Caco-2 (cell line): ENCODE measurements at regions not wholly inside any gene's neighbourhood (a gene's known extent, or its start where the extent isn't known, plus 50 kb on each side); places are given as distances from the start of the nearest gene placed in this dataset.

Experiments
- BruUV-seq: library from RNA; stranded (reverse); fragments of 400-500 nt; replicated peaks from 2 replicates; lab custom pipeline; 2021; lab: Mats Ljungman, UMichigan
- CTCF ChIA-PET: fragments of 300-600 bp; sonication (Branson Sonifier 250); formaldehyde crosslinking; loops from one replicate; lab custom pipeline; 2022; ENCODE audit warnings: antibody characterized with exemption; lab: Charles Lee
- POLR2A ChIA-PET: fragments of 300-600 bp; sonication (Branson Sonifier 250); formaldehyde crosslinking; loops from one replicate; lab custom pipeline; 2022; ENCODE audit warnings: antibody characterized with exemption; lab: Charles Lee
- DNase-seq, 2 experiments: peaks; one replicate each; pipeline versions ENCODE4 v3.0.0 to v3.0.0-alpha.2; 2020 to 2022
- H3K27me3 ChIP-seq: replicated peaks from 2 replicates; pipeline ENCODE4 v1.6.0; 2011; ENCODE audit warnings: low read length; ENCODE audit not compliant: control insufficient read depth, insufficient read depth
- H3K36me3 ChIP-seq: 2 replicates; pipeline ENCODE4 v1.5.1; 2011; ENCODE audit warnings: low read length; ENCODE audit not compliant: control insufficient read depth, insufficient read depth
- H3K4me1 ChIP-seq: fragments of 250-450 bp; sonication (Bioruptor Pico); 2 replicates; pipeline ENCODE4 v1.5.1; 2020; ENCODE audit warnings: mild to moderate bottlenecking
- H3K4me3 ChIP-seq: 2 replicates; pipeline ENCODE4 v1.5.1; 2011; ENCODE audit warnings: low read depth, mild to moderate bottlenecking, control low read depth, low read length
- H3K9me3 ChIP-seq: fragments of 250-450 bp; sonication (Bioruptor Pico); 2 replicates; pipeline ENCODE4 v1.5.1; 2020; ENCODE audit warnings: mild to moderate bottlenecking, moderate library complexity
- H3K27ac Mint-ChIP-seq: one replicate; pipeline ENCODE4 v1.8.0; 2022; ENCODE audit warnings: mixed read lengths; ENCODE audit not compliant: unreplicated experiment
- H3K27me3 Mint-ChIP-seq: one replicate; pipeline ENCODE4 v1.8.0; 2022; ENCODE audit warnings: mixed read lengths; ENCODE audit not compliant: insufficient read depth, unreplicated experiment
- H3K36me3 Mint-ChIP-seq: one replicate; pipeline ENCODE4 v1.8.0; 2022; ENCODE audit warnings: mild to moderate bottlenecking, mixed read lengths; ENCODE audit not compliant: insufficient read depth, unreplicated experiment
- H3K4me1 Mint-ChIP-seq: one replicate; pipeline ENCODE4 v1.8.0; 2022; ENCODE audit warnings: low read depth, mixed read lengths; ENCODE audit not compliant: unreplicated experiment
- H3K4me3 Mint-ChIP-seq: one replicate; pipeline ENCODE4 v1.8.0; 2022; ENCODE audit warnings: mild to moderate bottlenecking, moderate library complexity, mixed read lengths; ENCODE audit not compliant: unreplicated experiment
- H3K9me3 Mint-ChIP-seq: one replicate; pipeline ENCODE4 v1.8.0; 2022; ENCODE audit warnings: mixed read lengths; ENCODE audit not compliant: unreplicated experiment
- CTCF ChIP-seq, 2 experiments: fragments of 200-600 bp in 1 of 2; IDR thresholded peaks; 1 replicate in 1 of 2; 2 replicates in 1 of 2; pipeline versions ENCODE4 v1.5.1 to v1.8.0; 2011 to 2022; ENCODE audit warnings: antibody characterized with exemption in 1 of 2, control low read depth in 1 of 2, inconsistent platforms in 1 of 2, low read depth in 1 of 2, low read length in 1 of 2, mild to moderate bottlenecking in 1 of 2, moderate library complexity in 1 of 2; ENCODE audit not compliant: insufficient read depth in 1 of 2, severe bottlenecking in 1 of 2, unreplicated experiment in 1 of 2
- intact Hi-C: fragments of 100-400 bp; cut with micrococcal nuclease; formaldehyde crosslinking; loops from one replicate; pipeline ENCODE4 v1.10.0; 2022; ENCODE audit not compliant: unreplicated experiment

- CTCF ChIA-PET = no interaction called here
- intact Hi-C loops = no loop called here
Measured at GRCh38 chr9:2263111-2263510, 248.0 kb downstream of the SMARCA2 start.

GRCh38 chr9:2263665-2264064 is 248.5 kb downstream of the SMARCA2 start:
- no peak for DNase-seq
- H3K4me3 ChIP-seq = no peak overlapping the region
- Mint-ChIP-seq H3K9me3 (peaks cover 9% of the 10 kb centered on the region), H3K4me1 (peaks cover 6% of the 10 kb centered on the region), H3K36me3 (no peaks in the 10 kb centered on the region), H3K27ac (no peak overlapping the region), H3K27me3 (peaks cover 2% of the 10 kb centered on the region), H3K4me3 (no peak overlapping the region)
- intact Hi-C loops = no loop called here
- H3K27me3 ChIP-seq = no peaks in the 10 kb centered on the region
- ChIA-PET CTCF (no interaction called here), POLR2A (no interaction called here)
- no peak for TF ChIP-seq CTCF (IDR thresholded peaks at IDR 0.05; ENCODE audit: insufficient read depth in 1 of 2, low read depth in 1 of 2, low read length in 1 of 2, severe bottlenecking in 1 of 2, unreplicated experiment in 1 of 2)
- BruUV-seq = no TSS peak
- H3K9me3 ChIP-seq = no peaks in the 10 kb centered on the region
- no peaks in the 10 kb centered on the region for H3K4me1 ChIP-seq
- no peaks in the 10 kb centered on the region for H3K36me3 ChIP-seq

More at GRCh38 chr9:2263111-2263510, 248.0 kb downstream of the SMARCA2 start:
- Histone ChIP-seq H3K4me3 (no peak overlapping the region), H3K36me3 (no peaks in the 10 kb centered on the region), H3K27me3 (no peaks in the 10 kb centered on the region), H3K9me3 (no peaks in the 10 kb centered on the region), H3K4me1 (no peaks in the 10 kb centered on the region)
- no peak for TF ChIP-seq CTCF (IDR thresholded peaks at IDR 0.05; ENCODE audit: insufficient read depth in 1 of 2, low read depth in 1 of 2, low read length in 1 of 2, severe bottlenecking in 1 of 2, unreplicated experiment in 1 of 2)
- no peaks in the 10 kb centered on the region for H3K27me3 Mint-ChIP-seq
- DNase-seq = no peak
- no TSS peak for BruUV-seq
- H3K27ac Mint-ChIP-seq = no peak overlapping the region
- peaks cover 9% of the 10 kb centered on the region for H3K9me3 Mint-ChIP-seq
- peaks cover 6% of the 10 kb centered on the region for H3K4me1 Mint-ChIP-seq
- H3K36me3 Mint-ChIP-seq = no peaks in the 10 kb centered on the region
- POLR2A ChIA-PET = no interaction called here
- no peak overlapping the region for H3K4me3 Mint-ChIP-seq

- Histone ChIP-seq H3K9me3 (no peaks in the 10 kb centered on the region), H3K36me3 (no peaks in the 10 kb centered on the region), H3K4me3 (no peak overlapping the region), H3K27me3 (no peaks in the 10 kb centered on the region), H3K4me1 (no peaks in the 10 kb centered on the region)
- no peak for DNase-seq
- H3K27me3 Mint-ChIP-seq = peaks cover 2% of the 10 kb centered on the region
- ChIA-PET POLR2A (no interaction called here), CTCF (no interaction called here)
- H3K36me3 Mint-ChIP-seq = no peaks in the 10 kb centered on the region
- H3K27ac Mint-ChIP-seq = no peak overlapping the region
- H3K4me1 Mint-ChIP-seq = peaks cover 6% of the 10 kb centered on the region
- H3K4me3 Mint-ChIP-seq = no peak overlapping the region
- no peak for TF ChIP-seq CTCF (IDR thresholded peaks at IDR 0.05; ENCODE audit: insufficient read depth in 1 of 2, low read depth in 1 of 2, low read length in 1 of 2, severe bottlenecking in 1 of 2, unreplicated experiment in 1 of 2)
- BruUV-seq = no TSS peak
- peaks cover 9% of the 10 kb centered on the region for H3K9me3 Mint-ChIP-seq
- intact Hi-C loops = no loop called here
Measured at GRCh38 chr9:2264081-2264480, 248.9 kb downstream of the SMARCA2 start.
